Liver (tissue), 8 donors: ENCODE measurements at regions not wholly inside any gene's neighbourhood (a gene's known extent, or its start where the extent isn't known, plus 50 kb on each side); places are given as distances from the start of the nearest gene placed in this dataset.
A peak's percentile ranks its signal among the peaks of the same experiment; 100 is the strongest.

ENCODE experiments used
- DNase-seq: peaks from one replicate; pipeline ENCODE4 v3.0.0-alpha.2; 2017; ENCODE audit warnings: low spot score
- H3K27ac ChIP-seq, 2 donors: one replicate each; pipeline ENCODE4 v1.7.0; 2013; ENCODE audit warnings: inconsistent platforms in 2 of 2, low read length in 2 of 2, control low read depth in 1 of 2, low read depth in 1 of 2, mild to moderate bottlenecking in 1 of 2
- H3K27me3 ChIP-seq, 4 donors: one replicate each; pipeline versions ENCODE4 v1.6.1 to v1.7.0; 2013; ENCODE audit warnings: low read length in 3 of 4, inconsistent platforms in 1 of 4, mild to moderate bottlenecking in 1 of 4, moderate library complexity in 1 of 4; ENCODE audit not compliant: control insufficient read depth in 4 of 4, insufficient read depth in 4 of 4
- H3K36me3 ChIP-seq, 4 donors: one replicate each; pipeline versions ENCODE4 v1.6.1 to v1.7.0; 2013; ENCODE audit warnings: low read length in 3 of 4, mild to moderate bottlenecking in 3 of 4, low read depth in 1 of 4, moderate library complexity in 1 of 4; ENCODE audit not compliant: control insufficient read depth in 4 of 4, insufficient read depth in 3 of 4
- H3K4me1 ChIP-seq, 4 donors: one replicate each; pipeline versions ENCODE4 v1.6.1 to v1.7.0; 2013; ENCODE audit warnings: low read length in 3 of 4, mild to moderate bottlenecking in 3 of 4, moderate library complexity in 1 of 4; ENCODE audit not compliant: control insufficient read depth in 4 of 4, insufficient read depth in 4 of 4
- H3K4me3 ChIP-seq, 3 donors: one replicate each; pipeline versions ENCODE4 v1.6.1 to v1.7.0; 2013; ENCODE audit warnings: low read length in 3 of 3, control low read depth in 1 of 3, low read depth in 1 of 3, mild to moderate bottlenecking in 1 of 3
- H3K9ac ChIP-seq, 2 donors: one replicate each; pipeline ENCODE4 v1.7.0; 2013; ENCODE audit warnings: low read length in 2 of 2, mild to moderate bottlenecking in 2 of 2, moderate library complexity in 2 of 2, control low read depth in 1 of 2, low read depth in 1 of 2
- H3K9me3 ChIP-seq, 4 donors: one replicate each; pipeline versions ENCODE4 v1.6.1 to v1.7.0; 2013; ENCODE audit warnings: low read length in 3 of 4; ENCODE audit not compliant: control insufficient read depth in 4 of 4
- CTCF ChIP-seq: fragments of 150-350 bp; IDR thresholded peaks from 2 replicates; pipeline ENCODE4 v1.5.1; 2017; ENCODE audit warnings: improper control_type of control experiment, low read depth, low read length; ENCODE audit not compliant: missing input control
- EGR1 ChIP-seq, 2 donors: IDR thresholded peaks; 2 replicates each; pipeline ENCODE4 v1.6.1; 2016 to 2018; ENCODE audit warnings: antibody characterized with exemption in 2 of 2, low read depth in 2 of 2
- FOXA2 ChIP-seq: IDR thresholded peaks from 2 replicates; pipeline ENCODE4 v1.6.1; 2016; ENCODE audit warnings: antibody characterized with exemption
- GABPA ChIP-seq, 2 donors: IDR thresholded peaks in 1 of 2; conservative IDR thresholded peaks in 1 of 2; 2 replicates each; pipeline ENCODE4 v1.6.1; 2016; ENCODE audit warnings: antibody characterized with exemption in 2 of 2, mild to moderate bottlenecking in 1 of 2, moderate library complexity in 1 of 2
- HNF4G ChIP-seq: IDR thresholded peaks from 2 replicates; pipeline ENCODE4 v1.6.1; 2016; ENCODE audit warnings: antibody characterized with exemption
- JUND ChIP-seq, 2 donors: IDR thresholded peaks; 2 replicates each; pipeline ENCODE4 v1.6.1; 2016; ENCODE audit warnings: antibody characterized with exemption in 2 of 2
- NR2F2 ChIP-seq: IDR thresholded peaks from 2 replicates; pipeline ENCODE4 v1.6.1; 2016; ENCODE audit warnings: antibody characterized with exemption
- RAD21 ChIP-seq, 2 donors: IDR thresholded peaks; 2 replicates each; pipeline ENCODE4 v1.6.1; 2016; ENCODE audit warnings: antibody characterized with exemption in 2 of 2, mild to moderate bottlenecking in 2 of 2
- REST ChIP-seq: IDR thresholded peaks from 2 replicates; pipeline ENCODE4 v1.6.1; 2016; ENCODE audit warnings: antibody characterized with exemption, mild to moderate bottlenecking
- RXRA ChIP-seq, 2 donors: IDR thresholded peaks; 2 replicates each; pipeline ENCODE4 v1.6.1; 2017 to 2018; ENCODE audit warnings: antibody characterized with exemption in 2 of 2, mild to moderate bottlenecking in 1 of 2
- SP1 ChIP-seq: IDR thresholded peaks from 2 replicates; pipeline ENCODE4 v1.6.1; 2018; ENCODE audit warnings: antibody characterized with exemption, mild to moderate bottlenecking
- TAF1 ChIP-seq: conservative IDR thresholded peaks from 2 replicates; pipeline ENCODE4 v1.6.1; 2016; ENCODE audit warnings: antibody characterized with exemption, mild to moderate bottlenecking
- ZBTB33 ChIP-seq: IDR thresholded peaks from 2 replicates; pipeline ENCODE4 v1.6.1; 2016; ENCODE audit warnings: antibody characterized with exemption
- WGBS: extraction: QIAGEN DNeasy Blood & Tissue Kit; methylation state at CpG from one replicate; pipeline ENCODE4 v1.1.7; 2013; 5-methylcytosine and 5-hydroxymethylcytosine counted together
- donor health status: healthy.
- donor health status: healthy.
- donor health status: healthy.
- donor health status: healthy.
- donor health status: healthy.

- no peak overlapping the region for H3K9ac ChIP-seq
- 84% methylated on average over 2 of the region's 2 CpGs for WGBS
- H3K36me3 ChIP-seq: no peaks in the 10 kb centered on the region
- H3K4me3 ChIP-seq: no peak overlapping the region
- H3K27ac ChIP-seq: no peak overlapping the region
- no peaks in the 10 kb centered on the region for H3K4me1 ChIP-seq
- no peak for DNase-seq
- no peaks in the 10 kb centered on the region for H3K27me3 ChIP-seq
- H3K9me3 ChIP-seq: no peaks in the 10 kb centered on the region
- TF ChIP-seq JUND (IDR thresholded peaks at IDR 0.05) (no peak), HNF4G (no peak), CTCF (no peak), ZBTB33 (no peak), NR2F2 (no peak), TAF1 (no peak), SP1 (no peak), EGR1 (IDR thresholded peaks at IDR 0.05; ENCODE audit: low read depth in 2 of 2) (no peak), REST (no peak), RAD21 (IDR thresholded peaks at IDR 0.05) (no peak), GABPA (IDR thresholded peaks at IDR 0.05 in 1 of 2, conservative IDR thresholded peaks at IDR 0.05 in 1 of 2) (no peak)
These were observed 174.0 kb downstream of the HMHB1 start for GRCh38 chr5:143985832-143986515.

GRCh38 chr5:143986516-143987212 is 174.7 kb downstream of the HMHB1 start:
- 68% methylated on average over 6 of the region's 6 CpGs for WGBS
- Histone ChIP-seq H3K4me3 (no peak overlapping the region), H3K9me3 (no peaks in the 10 kb centered on the region), H3K4me1 (no peaks in the 10 kb centered on the region), H3K36me3 (no peaks in the 10 kb centered on the region), H3K27ac (no peak overlapping the region), H3K9ac (no peak overlapping the region), H3K27me3 (no peaks in the 10 kb centered on the region)
- DNase-seq: no peak
- TF ChIP-seq FOXA2: no peak
- peak in 1 of 2 donors; percentile 10 for TF ChIP-seq RXRA (IDR thresholded peaks at IDR 0.05)
